Prostate gland (tissue), 2 donors: ENCODE measurements at regions not wholly inside any gene's neighbourhood (a gene's known extent, or its start where the extent isn't known, plus 50 kb on each side); places are given as distances from the start of the nearest gene placed in this dataset.

Source experiments
- POLR2AphosphoS5 ChIP-seq: sonication (generic); formaldehyde crosslinking; IDR thresholded peaks from one replicate; pipeline ENCODE4 v1.6.1; 2017; ENCODE audit warnings: antibody characterized with exemption
- TF ChIP-seq, protein P1 (sequence below), 4 experiments: fragments of 200-600 bp in 2 of 4; fragments of 450-650 bp in 2 of 4; sonication (generic) in 2 of 4; IDR thresholded peaks; 1 replicate in 3 of 4; 2 replicates in 1 of 4; pipeline ENCODE4 v1.5.1; 2016 to 2019; ENCODE audit warnings: antibody characterized with exemption in 4 of 4, mild to moderate bottlenecking in 2 of 4, moderate library complexity in 2 of 4

DNA sequence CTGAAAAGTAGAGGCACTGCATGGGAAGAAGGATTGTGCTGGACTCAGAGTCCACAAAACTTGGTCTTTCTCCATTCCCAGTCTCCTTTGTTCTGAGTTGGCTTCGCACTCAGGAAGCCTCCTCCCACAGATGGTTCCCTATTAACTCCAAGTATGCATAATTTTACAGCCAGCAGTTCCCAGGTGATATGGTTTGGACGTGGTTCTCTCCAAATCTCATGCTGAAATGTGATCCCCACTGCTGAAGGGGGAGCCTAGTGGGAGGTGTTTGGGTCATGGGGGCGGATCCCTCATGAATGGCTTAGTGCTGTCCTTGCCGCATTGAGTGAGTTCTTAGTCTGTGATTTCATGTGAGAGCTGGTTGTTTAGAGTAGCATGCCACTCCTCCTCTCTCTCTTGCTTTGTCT is 86.6 kb downstream of the FEM1C start:
- TF ChIP-seq, protein P1, sequence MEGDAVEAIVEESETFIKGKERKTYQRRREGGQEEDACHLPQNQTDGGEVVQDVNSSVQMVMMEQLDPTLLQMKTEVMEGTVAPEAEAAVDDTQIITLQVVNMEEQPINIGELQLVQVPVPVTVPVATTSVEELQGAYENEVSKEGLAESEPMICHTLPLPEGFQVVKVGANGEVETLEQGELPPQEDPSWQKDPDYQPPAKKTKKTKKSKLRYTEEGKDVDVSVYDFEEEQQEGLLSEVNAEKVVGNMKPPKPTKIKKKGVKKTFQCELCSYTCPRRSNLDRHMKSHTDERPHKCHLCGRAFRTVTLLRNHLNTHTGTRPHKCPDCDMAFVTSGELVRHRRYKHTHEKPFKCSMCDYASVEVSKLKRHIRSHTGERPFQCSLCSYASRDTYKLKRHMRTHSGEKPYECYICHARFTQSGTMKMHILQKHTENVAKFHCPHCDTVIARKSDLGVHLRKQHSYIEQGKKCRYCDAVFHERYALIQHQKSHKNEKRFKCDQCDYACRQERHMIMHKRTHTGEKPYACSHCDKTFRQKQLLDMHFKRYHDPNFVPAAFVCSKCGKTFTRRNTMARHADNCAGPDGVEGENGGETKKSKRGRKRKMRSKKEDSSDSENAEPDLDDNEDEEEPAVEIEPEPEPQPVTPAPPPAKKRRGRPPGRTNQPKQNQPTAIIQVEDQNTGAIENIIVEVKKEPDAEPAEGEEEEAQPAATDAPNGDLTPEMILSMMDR (IDR thresholded peaks at IDR 0.05) = no peak
- TF ChIP-seq POLR2AphosphoS5 = no peak
